GM03348 (cell line): ENCODE measurements at regions not wholly inside any gene's neighbourhood (a gene's known extent, or its start where the extent isn't known, plus 50 kb on each side); places are given as distances from the start of the nearest gene placed in this dataset.

Experiments
- DNase-seq: peaks from one replicate; pipeline ENCODE4 v3.0.0; 2012; ENCODE audit warnings: low spot score

DNA sequence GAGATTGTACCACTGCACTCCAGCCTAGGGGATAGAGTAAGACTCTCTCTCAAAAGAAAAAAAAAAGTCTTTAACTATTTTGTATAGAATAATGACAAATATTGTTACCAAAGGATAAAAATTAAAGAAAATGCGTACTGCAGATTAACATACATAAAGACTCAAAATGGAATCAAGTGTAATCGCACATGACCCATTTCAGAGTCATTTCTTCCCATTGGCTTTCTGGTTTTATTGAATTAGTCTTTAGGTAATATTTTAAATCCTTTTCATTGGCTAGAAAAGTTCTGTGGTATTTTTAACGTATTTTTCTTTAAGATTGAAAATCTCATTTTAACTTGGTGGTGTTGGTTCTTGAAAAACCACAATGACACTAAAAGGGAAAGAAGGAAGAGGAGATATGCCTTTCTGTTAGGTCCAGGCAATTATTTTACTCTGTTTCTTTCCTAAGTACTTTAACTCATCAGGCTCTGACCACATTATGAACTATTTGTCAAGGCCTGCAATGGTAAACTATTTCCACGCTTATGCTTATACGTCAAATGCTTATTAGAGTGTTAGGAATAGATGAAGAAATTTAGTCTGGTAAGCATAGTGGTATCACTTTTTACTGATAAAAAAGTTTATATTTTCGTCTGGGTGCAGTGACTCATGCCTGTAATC, 52.3 kb downstream of the PLEKHG1 start:
- no peak for DNase-seq

- no peak for DNase-seq
Measured at GRCh38 chr6:150652848-150653613, 53.3 kb downstream of the PLEKHG1 start.

DNA sequence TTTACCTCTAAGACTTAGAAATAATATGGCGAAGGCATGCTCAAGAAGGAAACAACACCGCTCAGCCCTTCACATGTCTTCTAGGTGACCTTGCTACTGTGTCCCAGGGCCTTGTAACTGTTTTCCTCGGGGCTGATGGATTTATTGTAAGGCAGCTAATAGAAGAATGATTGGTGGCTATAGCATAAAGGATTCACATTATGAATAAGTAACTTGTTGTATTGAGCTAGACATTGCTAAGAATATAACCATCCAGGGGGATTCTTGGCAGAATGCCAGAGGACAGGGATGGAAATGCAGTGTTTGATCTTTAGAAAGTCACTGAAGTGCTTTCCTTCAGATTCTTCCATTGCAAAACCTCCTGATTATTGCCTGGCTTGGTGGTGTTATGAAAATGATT, 54.9 kb downstream of the PLEKHG1 start:
- DNase-seq = no peak

- DNase-seq = no peak
Measured at GRCh38 chr6:150656156-150656555, 56.5 kb downstream of the PLEKHG1 start.

GRCh38 chr6:150658421-150658820, 58.7 kb downstream of the PLEKHG1 start:
- DNase-seq = no peak

- no peak for DNase-seq
Measured at GRCh38 chr6:150659046-150659763, 59.5 kb downstream of the PLEKHG1 start.

DNA sequence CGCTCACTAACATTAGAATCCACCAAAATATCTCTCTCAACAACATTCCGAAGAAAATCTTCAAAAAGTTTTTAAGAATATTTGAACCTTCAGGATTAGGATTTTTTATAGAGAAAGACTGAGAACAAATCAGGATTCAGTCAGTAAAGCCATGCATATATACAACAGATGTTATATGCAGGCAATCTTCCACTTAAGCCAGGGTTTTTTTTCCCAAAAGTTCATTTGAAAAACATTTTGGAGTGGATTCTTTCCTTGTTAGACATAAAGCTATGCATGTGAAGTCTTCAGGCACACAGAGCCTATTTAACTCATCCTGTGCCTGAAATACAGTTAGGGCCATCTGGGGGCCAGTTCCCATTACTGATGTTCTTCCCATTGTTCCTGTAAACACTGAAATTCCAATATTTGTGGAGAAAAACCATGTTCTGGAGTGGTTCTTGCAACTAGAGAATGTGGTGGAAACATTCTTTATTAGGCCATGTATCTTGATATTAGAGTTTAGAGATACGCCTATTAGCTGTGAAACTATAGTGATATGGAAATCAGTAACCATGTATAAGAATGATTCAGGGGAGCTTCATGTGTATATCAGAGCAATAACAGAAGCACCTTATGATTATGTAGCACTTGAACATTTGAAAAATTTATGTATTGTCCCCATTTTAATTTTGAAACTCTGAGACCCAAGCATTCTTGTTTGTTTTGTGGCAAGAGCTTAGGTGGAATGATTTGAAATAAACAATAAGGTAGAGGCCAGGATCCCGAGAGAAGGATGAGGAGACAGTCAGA, 61.7 kb downstream of the PLEKHG1 start:
- DNase-seq = no peak

GRCh38 chr6:150662814-150663213, 63.1 kb downstream of the PLEKHG1 start:
- no peak for DNase-seq

DNA sequence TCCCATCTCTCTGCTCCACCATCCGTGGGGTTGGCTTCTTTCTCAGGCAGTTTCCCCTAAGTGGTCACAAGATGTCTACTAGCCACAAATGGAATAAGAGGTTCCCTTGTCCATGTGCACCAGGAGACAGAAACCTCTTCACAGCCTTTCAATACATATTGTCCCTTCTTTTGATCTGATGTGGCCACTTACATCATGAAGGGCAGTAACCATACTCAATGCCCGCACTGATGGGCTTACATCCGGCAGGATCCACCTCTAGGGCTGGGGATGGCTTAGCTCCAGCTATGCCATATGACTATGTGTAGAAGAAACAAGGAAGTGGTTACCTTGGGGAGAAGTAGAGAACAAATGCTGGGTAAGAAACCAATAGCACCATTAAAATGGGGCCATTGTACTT, 64.4 kb downstream of the PLEKHG1 start:
- DNase-seq = no peak

- DNase-seq = no peak
Measured at GRCh38 chr6:150666071-150666470, 66.4 kb downstream of the PLEKHG1 start.

DNA sequence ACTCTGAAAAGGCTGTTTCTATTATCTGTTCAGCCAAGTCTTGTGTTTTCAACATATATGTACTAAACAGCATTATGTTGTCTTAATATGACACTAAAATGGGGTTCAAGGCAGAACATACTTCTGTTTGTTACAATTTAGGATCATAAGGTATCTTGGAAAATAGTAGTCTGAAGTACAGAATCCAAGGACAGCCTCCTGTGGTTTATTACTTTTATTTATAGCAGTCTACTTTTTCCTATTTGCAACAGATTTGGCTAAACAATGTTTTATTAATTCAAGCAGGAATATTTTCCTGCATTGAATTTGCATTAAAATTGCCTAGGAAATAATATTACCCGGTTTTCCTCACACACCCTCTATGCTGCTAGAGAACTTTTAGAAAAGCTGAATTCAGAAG, 67.7 kb downstream of the PLEKHG1 start:
- DNase-seq = no peak

DNA sequence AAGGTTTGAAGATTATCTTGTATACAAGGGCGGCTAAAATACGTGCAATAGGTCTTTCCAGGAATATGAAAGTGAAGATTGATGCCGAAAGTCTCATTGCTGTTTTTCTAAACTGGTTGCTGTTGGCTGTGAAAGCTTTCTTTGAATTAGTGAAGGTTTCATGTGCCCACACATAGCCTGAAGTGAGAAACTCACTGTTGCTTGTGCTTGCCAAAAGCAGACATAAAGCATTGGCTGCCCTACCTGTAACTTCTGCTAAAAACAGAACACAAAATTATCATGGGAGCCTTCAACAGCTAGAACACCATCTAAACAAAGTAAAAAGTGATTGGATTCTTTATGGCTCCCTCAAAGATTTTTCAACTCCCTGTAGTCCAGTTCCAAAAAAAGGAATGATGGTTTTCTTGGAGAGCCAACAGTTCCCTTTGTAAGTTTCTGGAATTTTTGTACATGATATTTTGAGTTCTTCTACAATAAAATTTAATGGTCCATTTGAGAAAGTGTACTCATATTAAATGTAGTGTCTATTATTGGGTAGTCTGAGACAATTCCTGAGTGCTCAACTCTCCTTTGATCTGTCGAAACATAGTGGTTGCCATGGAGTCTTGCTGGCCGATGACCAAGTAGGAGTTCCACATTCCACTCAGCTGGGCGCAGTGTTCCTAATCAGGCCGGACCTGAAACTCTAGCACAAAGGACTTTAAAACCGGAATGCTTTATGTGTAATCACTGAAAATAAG, 68.5 kb downstream of the PLEKHG1 start:
- DNase-seq = peak; percentile 35

DNA sequence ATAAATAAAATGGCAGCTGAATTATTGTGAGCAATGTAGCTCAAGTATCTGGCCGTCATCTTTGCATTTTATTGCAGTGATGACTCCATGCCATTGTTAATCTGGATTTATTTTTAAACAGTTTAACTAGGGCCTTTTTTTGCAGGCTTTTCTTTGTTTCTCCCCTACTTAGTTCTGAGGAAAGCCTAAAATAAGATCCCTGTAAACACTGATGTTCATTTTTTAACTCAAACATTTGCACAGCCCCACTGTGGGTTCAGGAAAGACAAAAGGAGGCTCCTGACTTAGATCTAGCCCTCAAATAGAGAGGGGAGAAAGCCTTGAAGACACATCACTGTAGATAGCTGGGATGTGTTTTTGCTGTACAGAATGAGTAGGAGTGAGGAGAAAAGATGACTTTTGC, 69.2 kb downstream of the PLEKHG1 start:
- DNase-seq = no peak

DNA sequence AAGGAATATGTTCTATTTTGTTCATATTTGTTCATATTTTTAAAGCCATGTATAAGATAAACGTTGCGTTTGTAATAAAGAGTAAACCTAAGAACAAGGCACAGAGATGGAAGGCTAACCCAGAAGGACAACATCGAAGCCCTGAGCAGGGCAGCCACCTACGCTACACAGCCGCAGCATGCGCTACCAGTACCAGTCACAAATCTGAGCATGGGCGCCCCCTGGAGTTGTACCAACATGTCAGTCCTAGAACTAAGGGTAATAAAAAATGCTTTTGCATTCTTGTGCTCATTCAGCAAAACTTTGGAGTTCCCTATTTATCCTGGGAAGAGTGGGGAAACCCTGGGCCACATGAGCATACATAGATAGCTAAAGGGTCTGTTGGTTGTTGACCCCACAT, 70.6 kb downstream of the PLEKHG1 start:
- DNase-seq = no peak

GRCh38 chr6:150672800-150673199, 73.1 kb downstream of the PLEKHG1 start:
- DNase-seq = no peak

DNA sequence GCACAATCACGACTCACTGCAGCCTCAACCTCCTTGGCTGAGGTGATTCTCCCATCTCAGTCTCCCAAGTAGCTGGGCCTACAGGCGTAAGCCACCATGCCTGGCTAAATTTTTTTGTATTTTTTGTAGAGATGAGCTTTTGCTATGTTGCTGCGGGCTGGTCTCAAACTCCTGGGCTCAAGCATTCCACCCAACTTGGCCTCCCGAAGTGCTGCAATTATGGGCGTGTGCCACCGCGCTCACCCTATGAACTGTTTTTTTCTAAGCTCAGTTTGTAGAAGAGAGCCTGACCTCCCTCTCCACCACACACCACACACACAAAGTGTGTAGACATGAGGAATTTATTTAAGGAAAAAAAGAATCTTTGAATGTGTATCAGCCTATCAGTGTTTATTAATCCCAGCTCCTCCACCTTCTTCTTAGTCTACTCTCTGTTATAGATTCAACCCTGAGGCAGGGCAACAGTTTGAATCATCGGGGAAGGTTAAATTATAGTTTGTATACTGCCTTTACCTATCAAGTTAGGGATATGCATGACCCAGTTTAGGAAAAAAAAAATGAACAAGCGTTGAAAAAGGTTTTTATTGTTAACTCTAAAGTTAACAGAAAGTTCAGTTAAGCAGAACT, 74.1 kb downstream of the PLEKHG1 start:
- no peak for DNase-seq

GRCh38 chr6:150676344-150676743, 76.7 kb downstream of the PLEKHG1 start:
- no peak for DNase-seq

- DNase-seq = no peak
Measured at GRCh38 chr6:150676772-150677171, 77.1 kb downstream of the PLEKHG1 start.

- DNase-seq = no peak
Measured at GRCh38 chr6:150680510-150680909, 80.8 kb downstream of the PLEKHG1 start.

- no peak for DNase-seq
Measured at GRCh38 chr6:150681578-150682395, 82.1 kb downstream of the PLEKHG1 start.
